ENCODE measurements at regions not wholly inside any gene's neighbourhood (a gene's known extent, or its start where the extent isn't known, plus 50 kb on each side); places are given as distances from the start of the nearest gene placed in this dataset.

- Histone ChIP-seq H3K9me3 (no peaks in the 10 kb centered on the region), H3K4me3 (no peak overlapping the region), H3K27ac (no peak overlapping the region), H3K4me1 (peaks cover 0 to 4% (median 0%) of the 10 kb centered on the region in 9 donors), H3K27me3 (peaks cover 0 to 68% (median 0%) of the 10 kb centered on the region in 7 donors), H3K36me3 (no peaks in the 10 kb centered on the region)
- WGBS, 2 donors = 65 to 80% methylated on average over 1 to 3 of the region's 3 CpGs
- intact Hi-C loops (cut with DNase I) = no loop called here
- DNase-seq (no peak), ATAC-seq (no peak)
- TF ChIP-seq, protein P1, sequence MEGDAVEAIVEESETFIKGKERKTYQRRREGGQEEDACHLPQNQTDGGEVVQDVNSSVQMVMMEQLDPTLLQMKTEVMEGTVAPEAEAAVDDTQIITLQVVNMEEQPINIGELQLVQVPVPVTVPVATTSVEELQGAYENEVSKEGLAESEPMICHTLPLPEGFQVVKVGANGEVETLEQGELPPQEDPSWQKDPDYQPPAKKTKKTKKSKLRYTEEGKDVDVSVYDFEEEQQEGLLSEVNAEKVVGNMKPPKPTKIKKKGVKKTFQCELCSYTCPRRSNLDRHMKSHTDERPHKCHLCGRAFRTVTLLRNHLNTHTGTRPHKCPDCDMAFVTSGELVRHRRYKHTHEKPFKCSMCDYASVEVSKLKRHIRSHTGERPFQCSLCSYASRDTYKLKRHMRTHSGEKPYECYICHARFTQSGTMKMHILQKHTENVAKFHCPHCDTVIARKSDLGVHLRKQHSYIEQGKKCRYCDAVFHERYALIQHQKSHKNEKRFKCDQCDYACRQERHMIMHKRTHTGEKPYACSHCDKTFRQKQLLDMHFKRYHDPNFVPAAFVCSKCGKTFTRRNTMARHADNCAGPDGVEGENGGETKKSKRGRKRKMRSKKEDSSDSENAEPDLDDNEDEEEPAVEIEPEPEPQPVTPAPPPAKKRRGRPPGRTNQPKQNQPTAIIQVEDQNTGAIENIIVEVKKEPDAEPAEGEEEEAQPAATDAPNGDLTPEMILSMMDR (IDR thresholded peaks at IDR 0.05) = no peak
Observed at GRCh38 chrX:40523852-40524251, 56.9 kb upstream of the ATP6AP2 start.

DNA sequence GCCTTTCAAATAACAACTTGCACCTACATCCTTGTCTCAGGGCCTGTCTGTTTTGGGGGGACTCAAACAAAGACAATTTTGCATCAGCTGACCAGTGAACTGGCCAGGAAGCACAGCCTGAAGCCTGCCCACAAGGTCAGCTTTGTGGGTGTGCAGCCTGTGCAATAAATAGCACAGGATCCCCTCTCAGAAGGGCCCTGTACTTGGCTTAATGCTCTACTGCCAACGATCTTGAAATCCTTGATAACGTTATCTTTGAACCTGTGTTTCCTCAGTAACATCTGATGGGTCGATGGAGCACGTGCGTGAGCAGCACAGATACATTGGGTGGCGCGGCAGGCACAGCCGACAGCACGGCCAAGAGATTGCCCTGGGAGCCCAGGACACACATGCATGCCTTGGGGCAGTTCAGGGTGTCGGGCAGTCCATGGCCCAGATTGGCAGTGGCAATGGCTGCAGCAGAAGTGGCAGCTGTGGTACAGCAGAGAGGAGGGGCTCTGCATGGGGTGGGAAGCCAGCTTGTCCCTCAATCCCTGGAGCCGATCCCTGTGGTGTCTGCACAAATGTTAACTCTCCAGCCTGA, 58.8 kb upstream of the ATP6AP2 start:
- 50 to 56% methylated on average over 11 of the region's 11 CpGs for WGBS, 2 donors
- Histone ChIP-seq H3K27me3 (peaks cover 0 to 61% (median 0%) of the 10 kb centered on the region in 7 donors), H3K4me3 (no peak overlapping the region), H3K9me3 (no peaks in the 10 kb centered on the region), H3K36me3 (no peaks in the 10 kb centered on the region), H3K4me1 (peaks cover 0 to 4% (median 0%) of the 10 kb centered on the region in 9 donors), H3K27ac (peak overlapping the region in 2 of 10 donors; percentile 9 to 34)
- TF ChIP-seq, protein P1 (IDR thresholded peaks at IDR 0.05) = no peak
- peak; percentile 39 to 61 for DNase-seq
- ATAC-seq = peak; percentile 72 to 96 (median 90)
- intact Hi-C loops (cut with DNase I) = no loop called here

- intact Hi-C loops (cut with DNase I) = no loop called here
- DNase-seq (no peak), ATAC-seq (no peak)
- Histone ChIP-seq H3K9me3 (no peaks in the 10 kb centered on the region), H3K4me3 (no peak overlapping the region), H3K36me3 (no peaks in the 10 kb centered on the region), H3K27me3 (peaks cover 0 to 39% (median 0%) of the 10 kb centered on the region in 7 donors), H3K4me1 (no peaks in the 10 kb centered on the region), H3K27ac (no peak overlapping the region)
- TF ChIP-seq, protein P1 (IDR thresholded peaks at IDR 0.05) = no peak
- WGBS, 2 donors = 88 to 91% methylated on average over 8 of the region's 8 CpGs
Observed at GRCh38 chrX:40514376-40514775, 66.4 kb upstream of the ATP6AP2 start.

- 80 to 81% methylated on average over 7 of the region's 7 CpGs for WGBS, 2 donors
- TF ChIP-seq, protein P1 (IDR thresholded peaks at IDR 0.05) = no peak
- Histone ChIP-seq H3K4me1 (no peaks in the 10 kb centered on the region), H3K27me3 (peaks cover 0 to 38% (median 0%) of the 10 kb centered on the region in 7 donors), H3K27ac (no peak overlapping the region), H3K4me3 (no peak overlapping the region), H3K9me3 (no peaks in the 10 kb centered on the region), H3K36me3 (no peaks in the 10 kb centered on the region)
- intact Hi-C loops (cut with DNase I) = no loop called here
- no peak for ATAC-seq
- DNase-seq = no peak
Observed at GRCh38 chrX:40513835-40514234, 66.9 kb upstream of the ATP6AP2 start.
